ENCODE measurements at regions not wholly inside any gene's neighbourhood (a gene's known extent, or its start where the extent isn't known, plus 50 kb on each side); places are given as distances from the start of the nearest gene placed in this dataset.
"Not testable (repeated sequence)": the region's sequence is repeated elsewhere in the genome, so short reads cannot be mapped to it uniquely, and the experiment has no call there.

DNA sequence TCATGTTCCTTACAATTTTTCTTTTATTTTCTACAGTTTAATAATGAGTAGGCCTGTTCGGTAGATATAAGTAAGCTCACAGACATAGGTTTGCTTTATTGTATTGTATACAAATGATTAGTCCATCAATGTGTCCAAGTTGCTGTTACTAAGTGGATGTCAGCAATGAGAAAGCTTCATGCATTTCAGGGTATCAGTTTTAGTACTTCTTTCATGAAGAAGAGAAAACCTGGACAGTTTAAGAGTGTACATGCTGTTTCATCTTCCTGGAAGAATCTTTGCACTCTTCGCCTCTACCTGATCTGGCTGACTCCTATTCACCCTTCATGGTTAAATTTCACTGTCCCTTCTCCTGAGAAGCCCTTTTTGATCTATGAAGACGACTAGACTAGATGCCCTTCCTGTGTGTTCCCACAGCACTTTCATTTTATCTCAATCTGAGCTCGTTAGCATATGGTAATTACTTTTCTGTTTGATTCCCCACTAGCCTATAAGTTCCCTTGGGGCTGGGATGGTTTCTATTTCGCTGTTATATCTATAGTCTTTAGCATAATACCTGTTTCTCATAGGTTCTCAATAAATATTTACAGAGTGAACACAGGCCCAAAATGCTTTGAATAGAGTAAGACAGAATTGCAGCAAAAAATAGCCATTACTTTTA lies 70.7 kb downstream of the CETN3 start:
- peaks cover 19% of the 10 kb centered on the region for H3K27me3 Mint-ChIP-seq
- no peak overlapping the region for H3K4me3 Mint-ChIP-seq
- H3K27ac Mint-ChIP-seq: no peak overlapping the region
- no peaks in the 10 kb centered on the region for H3K36me3 Mint-ChIP-seq (ENCODE audit: low read depth)
- no peaks in the 10 kb centered on the region for H3K4me1 Mint-ChIP-seq (ENCODE audit: low read depth)
- H3K9me3 Mint-ChIP-seq: no peaks in the 10 kb centered on the region

DNA sequence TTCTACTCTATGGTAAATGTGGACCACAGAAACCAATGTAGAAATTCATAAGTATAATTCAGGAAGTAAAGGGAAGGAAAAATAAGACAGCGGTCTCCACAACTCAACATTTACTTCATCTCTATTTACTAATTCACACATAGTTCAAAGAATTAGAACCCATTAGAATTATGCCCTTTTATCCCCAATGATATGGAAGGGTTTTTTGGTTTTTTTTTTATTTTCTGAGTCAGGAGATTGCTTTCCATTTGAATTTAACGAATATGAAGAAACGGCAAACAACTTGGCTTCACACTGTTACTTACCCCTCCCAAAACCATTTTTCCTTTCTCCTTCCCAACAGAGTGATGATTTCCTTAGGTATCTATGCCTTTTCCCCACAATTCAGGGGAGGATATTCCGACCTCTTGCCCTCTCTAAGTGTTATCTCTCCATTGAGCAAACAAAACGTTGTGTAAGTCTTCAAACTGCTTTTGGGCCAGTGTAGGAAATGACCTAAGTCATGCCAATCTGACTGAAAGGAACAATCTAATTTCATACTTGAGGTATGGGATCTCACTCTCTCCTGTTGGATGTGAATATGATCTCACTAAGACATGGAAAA lies 72.0 kb downstream of the CETN3 start:
- no peaks in the 10 kb centered on the region for H3K4me1 Mint-ChIP-seq (ENCODE audit: low read depth)
- H3K4me3 Mint-ChIP-seq: no peak overlapping the region
- H3K36me3 Mint-ChIP-seq (ENCODE audit: low read depth): no peaks in the 10 kb centered on the region
- H3K27ac Mint-ChIP-seq: no peak overlapping the region
- H3K27me3 Mint-ChIP-seq: peaks cover 21% of the 10 kb centered on the region
- no peaks in the 10 kb centered on the region for H3K9me3 Mint-ChIP-seq

GRCh38 chr5:90336752-90337151 lies 72.8 kb downstream of the CETN3 start:
- Mint-ChIP-seq H3K9me3 (no peaks in the 10 kb centered on the region), H3K4me3 (no peak overlapping the region), H3K4me1 (ENCODE audit: low read depth) (no peaks in the 10 kb centered on the region), H3K36me3 (ENCODE audit: low read depth) (no peaks in the 10 kb centered on the region), H3K27ac (no peak overlapping the region), H3K27me3 (peaks cover 23% of the 10 kb centered on the region)

DNA sequence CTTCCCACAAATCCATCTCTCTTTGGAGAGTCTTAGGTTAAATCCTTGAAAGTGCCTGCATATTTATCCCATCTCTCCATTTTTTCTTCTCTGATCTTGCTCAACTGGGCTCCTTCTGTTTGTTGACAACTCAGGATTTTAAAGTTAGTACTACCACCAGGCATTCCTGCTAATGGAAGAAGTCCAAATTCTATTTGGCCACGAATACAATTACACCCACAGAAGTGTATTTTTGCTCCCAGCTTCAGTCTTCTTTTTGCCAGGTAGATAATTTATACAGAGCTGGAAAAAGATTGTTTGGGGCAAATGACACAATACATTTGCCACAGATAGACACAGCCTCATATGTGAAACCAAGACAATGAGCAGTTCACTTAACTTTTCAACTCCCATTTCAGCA lies 74.8 kb downstream of the CETN3 start:
- no peaks in the 10 kb centered on the region for H3K4me1 Mint-ChIP-seq (ENCODE audit: low read depth)
- H3K36me3 Mint-ChIP-seq (ENCODE audit: low read depth): no peaks in the 10 kb centered on the region
- H3K27me3 Mint-ChIP-seq: peaks cover 31% of the 10 kb centered on the region

DNA sequence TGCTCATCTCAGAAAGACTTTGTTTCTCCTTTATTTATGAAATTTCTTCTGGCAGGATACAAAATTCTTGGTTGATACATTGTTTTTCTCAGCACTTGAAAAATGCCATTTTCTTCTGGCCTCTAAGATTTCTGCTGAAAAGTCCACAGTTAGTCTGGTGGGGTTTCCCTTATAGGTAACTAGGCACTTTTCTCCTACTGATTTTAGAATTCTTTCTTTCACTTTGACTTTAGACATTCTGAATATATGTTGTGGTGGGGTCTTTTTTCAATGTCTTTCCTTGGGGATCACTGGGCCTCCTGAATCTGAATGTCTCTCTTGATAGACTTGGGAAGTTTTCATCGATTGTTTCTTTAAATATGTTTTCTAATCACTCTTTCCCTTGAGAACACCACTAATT lies 79.6 kb downstream of the CETN3 start:
- Mint-ChIP-seq H3K36me3 (ENCODE audit: low read depth) (no peaks in the 10 kb centered on the region), H3K4me1 (ENCODE audit: low read depth) (no peaks in the 10 kb centered on the region), H3K27me3 (peaks cover 22% of the 10 kb centered on the region), H3K4me3 (no peak overlapping the region), H3K27ac (no peak overlapping the region), H3K9me3 (no peaks in the 10 kb centered on the region)

More for the DNA sequence above, 74.8 kb downstream of the CETN3 start:
- no peak overlapping the region for H3K27ac Mint-ChIP-seq
- H3K4me3 Mint-ChIP-seq: no peak overlapping the region
- H3K9me3 Mint-ChIP-seq: no peaks in the 10 kb centered on the region

- no peak overlapping the region for H3K4me3 Mint-ChIP-seq
- no peaks in the 10 kb centered on the region for H3K9me3 Mint-ChIP-seq
- H3K36me3 Mint-ChIP-seq (ENCODE audit: low read depth): no peaks in the 10 kb centered on the region
- no peak overlapping the region for H3K27ac Mint-ChIP-seq
- H3K27me3 Mint-ChIP-seq: peaks cover 23% of the 10 kb centered on the region
- H3K4me1 Mint-ChIP-seq (ENCODE audit: low read depth): no peaks in the 10 kb centered on the region
These were observed 82.6 kb downstream of the CETN3 start for GRCh38 chr5:90326995-90327394.

DNA sequence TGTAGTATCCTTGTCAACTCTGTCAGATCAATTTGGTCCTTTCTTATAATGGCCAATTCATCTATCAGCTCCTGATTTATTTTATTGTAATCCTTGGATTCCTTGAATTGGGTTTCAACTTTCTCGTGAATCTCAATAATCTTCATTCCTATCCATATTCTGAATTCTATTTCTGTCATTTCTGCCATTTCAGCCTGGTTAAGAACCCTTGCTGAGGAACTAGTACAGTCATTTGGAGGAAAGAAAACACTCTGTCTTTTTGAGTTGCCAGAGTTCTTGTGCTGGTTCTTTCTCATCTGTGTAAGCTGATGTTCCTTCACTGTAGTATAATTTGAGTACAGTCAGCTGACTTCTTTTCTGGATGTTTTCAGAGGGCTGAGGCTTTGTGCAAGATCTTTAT lies 84.5 kb downstream of the CETN3 start:
- Mint-ChIP-seq H3K4me3 (no peak overlapping the region), H3K27me3 (peaks cover 25% of the 10 kb centered on the region), H3K9me3 (peaks cover 7% of the 10 kb centered on the region), H3K4me1 (ENCODE audit: low read depth) (no peaks in the 10 kb centered on the region), H3K27ac (no peak overlapping the region), H3K36me3 (ENCODE audit: low read depth) (no peaks in the 10 kb centered on the region)

GRCh38 chr5:90320348-90320747 lies 89.2 kb downstream of the CETN3 start:
- not testable (repeated sequence) for H3K9me3 Mint-ChIP-seq; H3K4me1 Mint-ChIP-seq (ENCODE audit: low read depth); H3K4me3 Mint-ChIP-seq; H3K27ac Mint-ChIP-seq; H3K36me3 Mint-ChIP-seq (ENCODE audit: low read depth)
- peaks cover 34% of the 10 kb centered on the region for H3K27me3 Mint-ChIP-seq

DNA sequence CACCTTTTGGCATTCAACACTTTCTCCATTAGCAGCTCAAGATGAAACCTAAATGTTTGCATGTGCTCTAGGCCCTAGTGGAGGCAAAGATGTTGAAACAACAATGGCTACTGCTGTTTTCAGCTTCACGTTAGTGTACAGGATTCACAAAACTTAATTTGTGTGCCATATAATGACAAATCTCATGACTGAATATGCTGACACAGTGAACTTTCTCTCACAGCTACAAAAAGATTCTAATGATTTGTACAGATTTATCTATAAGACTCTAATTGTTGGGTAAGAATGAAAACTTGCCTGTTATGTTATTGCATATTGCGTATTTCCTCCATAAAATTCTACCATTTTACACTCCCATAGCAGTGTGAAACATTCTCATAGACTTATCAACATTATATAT lies 97.5 kb downstream of the CETN3 start:
- Mint-ChIP-seq H3K36me3 (ENCODE audit: low read depth) (no peaks in the 10 kb centered on the region), H3K9me3 (no peaks in the 10 kb centered on the region), H3K4me1 (ENCODE audit: low read depth) (no peaks in the 10 kb centered on the region), H3K27me3 (peaks cover 6% of the 10 kb centered on the region), H3K4me3 (no peak overlapping the region), H3K27ac (no peak overlapping the region)

DNA sequence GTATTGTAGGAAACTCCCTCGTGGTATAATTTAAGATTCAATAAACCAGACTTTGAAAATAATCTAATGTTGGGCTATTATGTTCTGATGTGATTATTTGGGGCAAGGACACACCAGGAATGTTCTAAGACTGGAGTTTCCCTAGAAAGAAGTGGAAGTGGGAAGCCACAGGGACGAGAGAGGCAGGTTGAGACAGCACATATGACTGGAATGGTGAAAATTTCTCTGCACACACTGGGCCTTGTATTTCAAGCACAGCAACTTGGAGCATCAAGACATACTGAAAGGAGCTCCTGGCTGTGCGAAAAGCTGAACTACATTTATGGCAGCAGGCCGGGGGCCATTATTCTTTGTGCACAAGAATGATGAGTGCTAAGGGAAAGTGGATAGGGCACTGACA lies 98.2 kb downstream of the CETN3 start:
- Mint-ChIP-seq H3K36me3 (ENCODE audit: low read depth) (no peaks in the 10 kb centered on the region), H3K27me3 (peaks cover 1% of the 10 kb centered on the region), H3K27ac (no peak overlapping the region), H3K4me3 (no peak overlapping the region), H3K4me1 (ENCODE audit: low read depth) (no peaks in the 10 kb centered on the region), H3K9me3 (no peaks in the 10 kb centered on the region)

DNA sequence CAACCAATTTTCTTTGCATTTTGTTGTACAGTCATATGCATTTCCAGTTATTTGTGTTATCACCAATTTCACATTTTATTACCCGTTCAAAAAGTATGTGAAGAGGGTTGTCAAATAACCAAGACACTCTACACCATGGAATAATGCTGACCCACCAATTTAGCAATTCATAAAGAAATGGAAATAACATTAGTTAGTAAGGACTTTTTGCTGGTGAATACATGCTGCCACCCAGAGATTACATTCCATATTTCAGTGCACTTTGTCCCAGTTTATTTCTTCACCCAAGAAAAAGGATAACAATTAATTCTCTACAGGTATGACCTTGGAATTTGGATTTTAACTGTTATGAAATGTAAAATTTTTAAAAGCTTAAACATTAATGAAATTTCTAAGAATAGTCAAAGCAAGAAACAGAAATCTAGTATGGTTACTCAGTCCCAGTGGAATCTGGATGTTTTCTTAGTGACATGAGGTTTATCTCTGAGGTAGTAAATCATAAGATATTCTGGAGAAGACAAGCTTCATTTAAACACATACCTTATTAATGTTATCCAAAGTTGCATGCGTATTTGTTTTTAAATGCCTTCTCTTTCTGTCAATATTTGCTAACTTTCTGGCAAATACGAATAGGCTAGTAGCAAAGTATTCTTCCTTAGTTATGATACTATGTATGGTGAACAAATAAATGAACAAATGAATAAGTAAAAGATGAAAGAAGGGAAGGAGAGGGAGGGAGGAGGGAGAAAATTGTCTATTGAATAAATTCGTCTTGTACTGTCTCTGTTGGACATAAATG lies 100.6 kb downstream of the CETN3 start:
- Mint-ChIP-seq H3K9me3 (no peaks in the 10 kb centered on the region), H3K27ac (no peak overlapping the region), H3K4me3 (no peak overlapping the region)

GRCh38 chr5:90307782-90308181 lies 101.8 kb downstream of the CETN3 start:
- no peak overlapping the region for H3K4me3 Mint-ChIP-seq
- no peaks in the 10 kb centered on the region for H3K9me3 Mint-ChIP-seq
- H3K27me3 Mint-ChIP-seq: peaks cover 8% of the 10 kb centered on the region
- no peaks in the 10 kb centered on the region for H3K4me1 Mint-ChIP-seq (ENCODE audit: low read depth)
- no peak overlapping the region for H3K27ac Mint-ChIP-seq
- H3K36me3 Mint-ChIP-seq (ENCODE audit: low read depth): no peaks in the 10 kb centered on the region

More for the DNA sequence above, 100.6 kb downstream of the CETN3 start:
- Mint-ChIP-seq H3K4me1 (ENCODE audit: low read depth) (no peaks in the 10 kb centered on the region), H3K36me3 (ENCODE audit: low read depth) (no peaks in the 10 kb centered on the region), H3K27me3 (peaks cover 6% of the 10 kb centered on the region)

DNA sequence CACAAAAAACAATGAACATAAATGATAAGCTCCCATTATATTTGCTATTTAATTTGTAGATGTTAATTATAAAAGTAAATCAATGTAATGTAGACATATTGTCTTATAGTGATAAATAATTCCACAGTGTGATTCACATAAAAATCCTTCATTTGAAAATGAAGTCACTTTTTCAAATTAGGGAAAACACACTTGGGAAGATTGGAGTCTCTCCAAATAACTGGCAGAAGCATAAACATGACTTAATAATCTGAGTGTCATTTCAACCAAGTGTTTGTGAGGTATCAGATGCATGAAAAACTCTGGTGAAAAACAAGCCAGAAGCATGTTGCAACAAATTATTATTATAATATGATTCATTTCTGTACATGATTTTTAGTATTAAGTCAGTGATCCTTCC lies 102.2 kb downstream of the CETN3 start:
- no peaks in the 10 kb centered on the region for H3K9me3 Mint-ChIP-seq
- H3K27ac Mint-ChIP-seq: no peak overlapping the region
- no peak overlapping the region for H3K4me3 Mint-ChIP-seq
- H3K4me1 Mint-ChIP-seq (ENCODE audit: low read depth): no peaks in the 10 kb centered on the region
- peaks cover 8% of the 10 kb centered on the region for H3K27me3 Mint-ChIP-seq
- H3K36me3 Mint-ChIP-seq (ENCODE audit: low read depth): no peaks in the 10 kb centered on the region

- Mint-ChIP-seq H3K27me3 (peaks cover 8% of the 10 kb centered on the region), H3K27ac (no peak overlapping the region), H3K4me3 (no peak overlapping the region), H3K36me3 (ENCODE audit: low read depth) (no peaks in the 10 kb centered on the region), H3K9me3 (no peaks in the 10 kb centered on the region), H3K4me1 (ENCODE audit: low read depth) (no peaks in the 10 kb centered on the region)
These were observed 102.9 kb downstream of the CETN3 start for GRCh38 chr5:90306613-90307012.

- Mint-ChIP-seq H3K9me3 (no peaks in the 10 kb centered on the region), H3K27ac (no peak overlapping the region)
These were observed 104.4 kb downstream of the CETN3 start for GRCh38 chr5:90305041-90305720.

More at GRCh38 chr5:90305041-90305720, 104.4 kb downstream of the CETN3 start:
- Mint-ChIP-seq H3K36me3 (ENCODE audit: low read depth) (no peaks in the 10 kb centered on the region), H3K4me3 (no peak overlapping the region), H3K4me1 (ENCODE audit: low read depth) (no peaks in the 10 kb centered on the region), H3K27me3 (peaks cover 8% of the 10 kb centered on the region)
